ENCODE measurements at regions not wholly inside any gene's neighbourhood (a gene's known extent, or its start where the extent isn't known, plus 50 kb on each side); places are given as distances from the start of the nearest gene placed in this dataset.
"Not testable (repeated sequence)": the region's sequence is repeated elsewhere in the genome, so short reads cannot be mapped to it uniquely, and the experiment has no call there.

DNA sequence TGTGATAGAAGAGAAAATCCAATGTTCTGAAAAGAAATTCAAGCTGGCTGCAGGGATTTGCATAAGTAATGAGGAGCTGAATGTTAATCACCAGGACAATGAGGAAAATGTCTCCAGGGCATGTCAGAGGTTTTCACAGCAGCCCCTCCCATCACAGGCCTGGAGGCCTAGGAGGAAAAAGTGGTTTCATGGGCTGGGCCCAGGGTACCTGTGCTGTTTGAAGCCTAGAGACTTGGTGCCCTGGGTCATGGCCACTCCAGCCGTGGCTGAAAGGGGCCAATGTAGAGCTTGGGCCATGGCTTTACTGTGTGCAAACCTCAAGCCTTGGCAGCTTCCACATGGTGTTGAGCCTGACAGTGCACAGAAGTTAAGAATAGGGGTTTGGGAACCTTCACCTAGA lies 452.6 kb upstream of the CHORDC1 start:
- TF ChIP-seq USF1 (CRISPR knock-in tag; IDR thresholded peaks at IDR 0.05); CREB1 (CRISPR knock-in tag; IDR thresholded peaks at IDR 0.05); FOXJ3 (CRISPR knock-in tag; IDR thresholded peaks at IDR 0.05; ENCODE audit: borderline replicate concordance); ZNF263 (CRISPR knock-in tag; IDR thresholded peaks at IDR 0.05; ENCODE audit: low read depth); SP1 (CRISPR knock-in tag; conservative IDR thresholded peaks at IDR 0.05); ESRRA (CRISPR knock-in tag; IDR thresholded peaks at IDR 0.05; ENCODE audit: borderline replicate concordance); ATF3 (CRISPR knock-in tag; conservative IDR thresholded peaks at IDR 0.05): not testable (repeated sequence)
- TF ChIP-seq, protein P1, sequence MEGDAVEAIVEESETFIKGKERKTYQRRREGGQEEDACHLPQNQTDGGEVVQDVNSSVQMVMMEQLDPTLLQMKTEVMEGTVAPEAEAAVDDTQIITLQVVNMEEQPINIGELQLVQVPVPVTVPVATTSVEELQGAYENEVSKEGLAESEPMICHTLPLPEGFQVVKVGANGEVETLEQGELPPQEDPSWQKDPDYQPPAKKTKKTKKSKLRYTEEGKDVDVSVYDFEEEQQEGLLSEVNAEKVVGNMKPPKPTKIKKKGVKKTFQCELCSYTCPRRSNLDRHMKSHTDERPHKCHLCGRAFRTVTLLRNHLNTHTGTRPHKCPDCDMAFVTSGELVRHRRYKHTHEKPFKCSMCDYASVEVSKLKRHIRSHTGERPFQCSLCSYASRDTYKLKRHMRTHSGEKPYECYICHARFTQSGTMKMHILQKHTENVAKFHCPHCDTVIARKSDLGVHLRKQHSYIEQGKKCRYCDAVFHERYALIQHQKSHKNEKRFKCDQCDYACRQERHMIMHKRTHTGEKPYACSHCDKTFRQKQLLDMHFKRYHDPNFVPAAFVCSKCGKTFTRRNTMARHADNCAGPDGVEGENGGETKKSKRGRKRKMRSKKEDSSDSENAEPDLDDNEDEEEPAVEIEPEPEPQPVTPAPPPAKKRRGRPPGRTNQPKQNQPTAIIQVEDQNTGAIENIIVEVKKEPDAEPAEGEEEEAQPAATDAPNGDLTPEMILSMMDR (IDR thresholded peaks at IDR 0.05) = not testable (repeated sequence)
